D341Med (cell line): ENCODE measurements at regions not wholly inside any gene's neighbourhood (a gene's known extent, or its start where the extent isn't known, plus 50 kb on each side); places are given as distances from the start of the nearest gene placed in this dataset.
"Not testable (repeated sequence)": the region's sequence is repeated elsewhere in the genome, so short reads cannot be mapped to it uniquely, and the experiment has no call there.

Experiments
- DNase-seq: peaks from one replicate; pipeline ENCODE4 v3.0.0; 2012; ENCODE audit warnings: low spot score

- not testable (repeated sequence) for DNase-seq
These were observed 108.1 kb upstream of the PTPN20 start for GRCh38 chr10:46803082-46803481.

GRCh38 chr10:46810222-46810621 is 101.0 kb upstream of the PTPN20 start:
- DNase-seq: not testable (repeated sequence)

GRCh38 chr10:46816126-46816525 is 95.1 kb upstream of the PTPN20 start:
- not testable (repeated sequence) for DNase-seq

GRCh38 chr10:46840393-46841050 is 70.7 kb upstream of the PTPN20 start:
- DNase-seq: not testable (repeated sequence)

- DNase-seq: not testable (repeated sequence)
These were observed 70.1 kb upstream of the PTPN20 start for GRCh38 chr10:46841051-46841593.

GRCh38 chr10:46845194-46845593 is 66.0 kb upstream of the PTPN20 start:
- not testable (repeated sequence) for DNase-seq

GRCh38 chr10:46845640-46846039 is 65.6 kb upstream of the PTPN20 start:
- not testable (repeated sequence) for DNase-seq

- not testable (repeated sequence) for DNase-seq
These were observed 50.5 kb upstream of the PTPN20 start for GRCh38 chr10:46860753-46861152.
